Inferior parietal cortex (tissue), 1 donor: ENCODE measurements at regions not wholly inside any gene's neighbourhood (a gene's known extent, or its start where the extent isn't known, plus 50 kb on each side); places are given as distances from the start of the nearest gene placed in this dataset.
A peak's percentile ranks its signal among the peaks of the same experiment; 100 is the strongest.
"Not testable (repeated sequence)": the region's sequence is repeated elsewhere in the genome, so short reads cannot be mapped to it uniquely, and the experiment has no call there.

ENCODE experiments used
- DNase-seq: peaks from one replicate; pipeline ENCODE4 v3.0.0-alpha.2; 2016; ENCODE audit errors: extremely low spot score

DNA sequence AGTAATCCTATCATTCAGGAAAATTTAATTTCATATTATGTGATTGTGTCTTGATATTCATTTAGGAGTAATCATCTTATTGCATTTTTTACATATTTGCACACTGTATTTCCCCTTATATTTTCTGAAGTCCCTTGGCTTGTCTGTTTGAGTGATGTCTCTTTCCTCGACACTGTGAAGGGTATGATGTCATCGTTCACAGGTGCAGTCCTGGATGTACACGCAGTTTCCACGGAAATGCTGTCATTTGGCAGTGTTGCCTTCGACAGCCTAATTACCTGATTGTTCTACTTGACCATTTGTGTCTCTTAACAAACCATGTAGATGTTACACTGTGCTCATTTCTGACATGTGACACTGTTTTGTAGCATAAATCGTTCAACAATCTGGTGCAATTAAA is 1277.0 kb downstream of the TMEM121 start:
- DNase-seq: no peak

DNA sequence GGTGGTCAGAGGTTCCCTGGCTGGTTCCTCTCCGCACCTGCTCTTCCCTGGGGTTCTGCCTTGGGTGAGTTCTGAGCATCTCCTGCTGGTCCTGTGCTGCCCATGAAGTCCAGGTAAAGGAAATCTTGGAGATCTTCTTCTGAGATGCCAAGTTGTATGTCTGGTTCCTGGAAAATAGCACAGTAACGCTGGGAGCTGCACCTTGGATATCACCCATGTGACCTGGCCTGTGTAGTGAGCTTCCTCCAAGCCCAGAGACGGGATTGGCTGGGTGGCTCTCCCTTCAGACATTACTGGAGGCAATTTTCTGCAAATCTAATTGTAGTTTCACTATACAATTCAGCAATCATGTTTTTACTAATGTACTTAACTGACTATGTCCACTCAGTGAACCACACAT is 1281.1 kb downstream of the TMEM121 start:
- no peak for DNase-seq

DNA sequence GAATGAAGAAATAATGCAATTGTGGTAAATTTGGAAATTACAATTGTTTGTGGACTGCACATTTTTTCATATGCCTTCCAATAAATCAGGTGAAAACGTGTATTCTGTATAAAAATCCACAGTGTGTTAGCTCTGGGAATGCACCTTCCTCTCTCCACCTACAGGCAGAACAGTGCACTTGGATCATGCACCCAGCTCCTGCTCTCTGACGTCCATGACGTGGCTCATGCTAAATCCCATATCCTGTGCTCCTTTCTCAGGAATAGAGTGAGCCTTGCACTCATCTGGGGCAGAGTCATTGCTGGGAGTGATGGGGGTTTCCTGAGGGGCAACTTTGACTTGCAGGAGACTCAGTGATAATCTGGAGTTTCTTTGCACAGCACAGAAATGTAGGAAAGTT is 1282.1 kb downstream of the TMEM121 start:
- no peak for DNase-seq

DNA sequence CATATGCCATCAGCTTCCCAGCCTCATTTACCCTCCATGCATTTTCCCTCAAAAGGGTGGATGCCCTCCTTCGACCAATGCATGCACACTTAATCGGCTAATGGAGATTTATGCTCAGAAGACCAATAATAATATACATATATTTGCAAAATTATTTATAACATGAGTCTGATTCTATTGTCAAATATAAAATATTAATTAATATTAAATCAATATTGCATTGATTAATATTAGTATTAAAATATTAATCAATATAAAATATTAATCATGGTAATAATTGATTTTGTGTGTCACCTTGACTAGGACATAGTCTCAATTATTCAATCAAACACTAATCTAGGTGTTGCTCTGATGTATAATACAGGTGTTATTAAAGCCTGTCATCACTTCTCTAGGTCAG is 1282.5 kb downstream of the TMEM121 start:
- DNase-seq: no peak

DNA sequence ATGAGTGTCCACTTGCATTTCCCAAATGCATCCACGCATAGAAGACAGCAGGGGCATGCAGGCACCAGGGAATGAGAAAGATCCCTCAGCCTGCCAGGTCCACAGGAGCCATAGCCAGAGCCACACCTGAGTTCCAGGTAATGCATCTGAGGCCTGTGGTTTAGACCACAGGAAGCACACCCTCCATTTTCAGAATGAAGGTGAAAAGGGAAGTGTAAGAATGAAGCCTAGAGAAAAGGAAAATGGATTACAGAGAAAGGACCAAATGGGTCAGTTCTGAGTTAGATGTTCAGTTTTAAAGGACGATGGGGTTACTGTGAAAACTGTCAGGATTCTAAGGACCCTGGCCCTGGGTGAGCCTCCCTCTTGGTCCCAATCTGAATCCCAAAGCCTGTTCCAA is 1283.2 kb downstream of the TMEM121 start:
- no peak for DNase-seq

DNA sequence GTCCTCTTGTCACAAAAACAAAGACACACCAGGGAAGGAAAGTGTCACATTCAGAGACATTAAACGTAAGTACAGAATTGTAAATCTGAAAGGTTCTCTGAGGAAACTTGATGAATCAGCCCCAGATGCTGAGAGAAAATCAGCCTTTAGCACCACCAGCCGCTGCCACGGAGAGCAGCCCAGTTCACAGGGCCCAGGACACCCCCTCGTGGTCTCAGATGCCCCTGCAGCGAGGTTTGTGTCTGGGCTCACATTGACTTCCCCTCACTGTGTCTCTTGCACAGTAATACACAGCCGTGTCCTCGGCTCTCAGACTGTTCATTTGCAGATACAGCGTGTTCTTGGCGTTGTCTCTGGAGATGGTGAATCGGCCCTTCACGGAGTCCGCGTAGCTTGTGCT is 1283.8 kb downstream of the TMEM121 start:
- DNase-seq: not testable (repeated sequence)

DNA sequence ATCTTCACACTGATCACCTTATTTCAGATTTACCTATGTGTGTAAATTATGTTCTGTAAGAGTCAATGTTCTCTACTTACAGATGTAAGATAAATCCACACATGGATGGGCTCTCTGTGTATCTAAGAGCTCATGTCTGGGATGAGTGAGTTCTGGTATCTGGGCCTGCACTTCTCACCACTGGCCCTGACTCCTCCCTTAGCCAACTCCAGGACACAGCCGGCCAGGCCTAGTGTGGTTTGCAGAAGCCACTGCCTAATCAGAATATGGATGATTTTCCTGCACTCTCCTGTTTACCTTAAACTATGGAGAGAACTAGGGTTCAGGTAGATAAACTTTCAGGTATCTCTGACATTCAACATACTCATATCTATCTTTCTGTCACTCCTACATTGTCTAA is 1284.8 kb downstream of the TMEM121 start:
- no peak for DNase-seq

DNA sequence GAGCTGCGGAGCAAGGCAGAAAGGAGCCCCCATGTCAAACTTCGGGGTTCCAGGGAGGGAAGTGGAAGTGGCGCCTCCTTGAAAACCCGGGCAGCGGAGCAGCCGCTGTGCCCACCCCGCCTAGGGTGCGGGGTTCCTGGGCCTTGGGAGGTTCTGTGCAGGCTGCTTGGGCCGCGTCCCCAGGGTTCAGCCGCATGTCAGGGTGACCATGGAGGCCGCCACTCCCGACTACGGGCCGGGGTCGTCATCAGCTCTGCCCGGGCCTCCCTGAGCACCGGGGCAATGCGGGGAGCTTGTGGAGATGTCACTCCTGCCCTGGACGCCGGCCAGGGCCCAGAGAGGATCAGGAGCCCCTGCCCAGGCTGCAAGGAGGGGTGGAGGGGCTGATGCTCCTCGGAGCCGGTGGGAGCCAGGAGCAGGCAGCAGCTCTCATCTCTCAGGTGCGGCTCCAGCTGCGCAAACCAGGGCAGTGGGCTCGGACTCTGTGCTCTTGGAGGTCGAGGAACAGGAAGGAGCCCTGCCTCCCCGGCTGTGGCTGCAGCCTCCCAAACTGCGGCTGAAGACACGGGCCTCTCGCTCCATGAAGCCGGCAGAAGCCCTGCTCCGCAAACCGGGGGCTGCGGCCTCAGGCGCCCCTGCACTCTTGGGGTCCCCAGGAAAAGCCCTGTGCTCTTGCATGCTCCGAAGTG is 1286.5 kb downstream of the TMEM121 start:
- DNase-seq: no peak

DNA sequence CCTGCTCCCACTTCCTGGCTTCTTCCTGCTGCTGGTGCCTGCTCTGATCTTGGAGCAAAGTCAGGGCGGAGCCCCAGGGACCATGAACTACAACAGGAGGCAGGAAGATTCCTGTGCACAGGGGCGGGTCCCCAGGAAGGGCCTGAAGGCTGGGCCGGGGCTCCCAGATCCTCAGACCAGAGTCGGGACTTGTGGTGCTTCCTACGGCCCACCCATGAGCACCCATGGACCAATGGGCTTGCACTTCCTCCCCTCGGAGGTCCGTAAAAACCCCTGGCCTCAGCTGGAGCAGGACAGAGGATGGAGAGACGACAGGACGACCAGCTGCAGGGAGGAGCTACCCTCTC is 1287.1 kb downstream of the TMEM121 start:
- DNase-seq: no peak

DNA sequence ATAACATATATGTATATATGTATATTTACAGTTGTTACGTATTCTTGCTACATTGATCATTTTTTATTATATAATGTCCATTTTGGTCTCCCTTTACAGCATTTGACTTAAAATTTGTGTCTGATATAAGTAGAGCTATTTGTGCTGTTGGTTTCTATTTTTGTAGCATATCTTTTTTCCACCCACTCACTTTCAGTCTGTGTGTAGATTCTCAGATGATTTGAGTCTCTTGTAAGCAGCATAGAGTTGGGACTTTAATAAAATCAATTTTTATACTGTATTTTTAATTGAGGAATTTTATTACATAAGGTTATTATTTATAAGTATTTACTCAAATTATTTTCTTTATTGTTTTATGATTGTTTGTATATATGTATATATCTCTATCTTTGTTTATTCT is 1293.7 kb downstream of the TMEM121 start:
- no peak for DNase-seq

DNA sequence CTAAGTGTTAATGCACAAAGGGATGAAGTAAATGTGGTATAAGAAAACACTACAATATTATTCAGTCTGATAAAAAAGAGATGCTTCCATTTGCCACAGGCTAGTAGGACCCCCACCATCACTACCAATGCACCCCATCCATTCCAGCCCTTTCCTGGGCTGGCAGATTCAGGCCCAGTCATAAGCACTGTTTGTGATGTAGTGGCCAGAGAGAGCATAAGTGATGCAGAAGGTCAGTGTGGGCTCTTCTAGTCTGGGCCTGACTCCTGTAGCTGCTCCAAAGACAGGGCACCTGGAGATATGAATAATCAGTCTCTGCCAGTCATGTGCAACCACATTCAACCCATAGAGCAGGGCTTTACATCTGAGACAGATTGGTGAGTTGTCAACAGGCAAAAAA is 1294.7 kb downstream of the TMEM121 start:
- DNase-seq: no peak

DNA sequence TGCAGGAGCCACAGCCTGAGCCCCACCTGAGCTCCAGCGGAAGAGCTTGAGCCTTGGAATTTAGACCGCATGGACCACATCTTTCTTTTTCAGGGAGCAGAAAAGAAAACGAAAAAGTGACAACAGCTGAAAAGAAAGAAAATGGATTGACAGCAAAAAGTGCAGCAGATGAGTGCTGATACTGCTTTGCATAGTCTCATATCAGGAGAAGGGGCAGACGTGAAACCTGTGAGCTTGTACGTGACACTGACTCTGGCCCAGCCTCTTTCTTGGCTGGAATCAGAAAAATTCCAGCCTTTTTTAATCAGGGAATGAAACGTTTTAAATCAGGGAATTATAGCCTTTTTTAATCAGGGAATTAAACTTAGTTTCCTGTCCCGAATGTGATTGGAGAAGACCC is 1296.5 kb downstream of the TMEM121 start:
- DNase-seq: no peak

DNA sequence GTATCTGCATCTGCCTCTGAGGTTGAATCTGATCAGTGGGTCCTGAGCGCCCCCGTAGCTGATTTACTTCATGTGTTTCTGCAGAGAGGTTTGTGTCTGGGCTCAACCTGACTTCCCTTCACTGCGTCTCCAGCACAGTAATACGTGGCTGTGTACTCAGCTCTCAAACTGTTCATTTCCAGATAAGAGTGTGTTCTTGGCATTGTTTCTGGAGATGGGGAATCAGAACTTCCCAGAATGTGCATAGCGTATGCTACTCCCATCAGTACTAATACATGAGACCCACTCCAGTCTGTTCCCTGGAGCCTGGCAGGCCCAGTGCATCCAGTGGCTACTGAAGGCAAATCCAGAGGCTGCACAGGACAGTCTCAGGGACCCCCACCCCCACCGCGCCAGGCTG is 1297.2 kb downstream of the TMEM121 start:
- DNase-seq: no peak

DNA sequence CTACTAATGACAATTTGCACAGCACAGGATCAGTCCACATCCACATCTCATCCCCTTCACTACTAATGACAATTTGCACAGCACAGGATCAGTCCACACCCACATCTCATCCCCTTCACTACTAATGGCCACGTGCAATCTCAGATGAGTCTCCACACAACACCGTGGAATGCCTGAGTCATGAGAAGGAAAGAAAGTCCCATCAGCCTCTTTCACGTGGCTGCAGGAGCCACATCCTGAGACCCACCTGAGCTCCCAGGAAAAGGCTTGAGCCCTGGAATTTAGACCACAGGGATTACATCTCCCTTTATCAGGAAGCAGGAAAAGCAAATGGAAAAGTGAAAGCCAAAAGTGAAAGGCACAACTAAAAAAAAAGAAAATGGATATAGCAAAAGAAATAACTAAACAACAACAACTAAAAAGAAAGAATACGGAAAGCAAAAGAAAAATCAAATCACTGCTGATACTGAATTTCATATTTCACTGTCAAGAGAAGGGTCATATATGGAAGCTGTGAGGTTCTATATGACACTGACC is 1300.5 kb downstream of the TMEM121 start:
- DNase-seq: no peak

DNA sequence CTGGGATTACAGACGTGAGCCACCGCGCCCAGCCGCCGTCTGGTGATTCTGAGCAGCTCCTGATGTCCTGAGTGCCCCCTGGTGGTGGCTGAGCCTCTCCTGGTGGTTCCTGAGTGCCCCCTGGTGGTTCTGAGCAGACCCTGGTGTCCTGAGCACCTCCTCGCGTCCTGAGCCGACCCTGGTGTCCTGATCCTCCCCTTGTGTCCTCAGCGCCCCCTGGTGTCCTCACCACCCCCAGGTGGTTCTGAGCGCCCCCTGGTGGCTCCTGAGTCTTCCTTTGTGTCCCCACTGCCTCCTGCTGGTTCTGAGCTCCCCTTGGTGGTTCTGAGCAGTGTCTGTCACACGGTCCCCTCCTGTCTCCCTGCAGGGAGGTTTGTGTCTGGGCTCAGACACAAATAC is 1304.9 kb downstream of the TMEM121 start:
- DNase-seq: no peak

DNA sequence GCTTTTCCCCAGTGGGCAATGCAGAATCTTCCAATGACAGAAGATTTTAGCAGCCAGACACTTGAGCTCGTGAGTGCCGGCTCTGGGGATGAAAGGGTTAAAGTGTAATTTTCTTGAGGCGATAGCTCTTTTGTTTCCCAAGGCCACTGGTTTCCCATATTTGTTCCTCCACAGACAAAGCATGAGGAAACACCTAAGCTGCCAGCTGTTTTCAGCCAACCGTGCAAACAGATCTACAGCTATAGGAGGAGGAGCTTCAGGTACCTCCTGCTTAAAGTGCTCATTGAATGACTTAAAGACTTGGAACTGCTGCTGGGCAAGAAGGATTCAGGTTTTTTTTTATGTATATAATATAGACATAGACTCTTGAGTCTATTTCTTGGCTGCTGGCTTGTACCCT is 1311.5 kb downstream of the TMEM121 start:
- DNase-seq: no peak

DNA sequence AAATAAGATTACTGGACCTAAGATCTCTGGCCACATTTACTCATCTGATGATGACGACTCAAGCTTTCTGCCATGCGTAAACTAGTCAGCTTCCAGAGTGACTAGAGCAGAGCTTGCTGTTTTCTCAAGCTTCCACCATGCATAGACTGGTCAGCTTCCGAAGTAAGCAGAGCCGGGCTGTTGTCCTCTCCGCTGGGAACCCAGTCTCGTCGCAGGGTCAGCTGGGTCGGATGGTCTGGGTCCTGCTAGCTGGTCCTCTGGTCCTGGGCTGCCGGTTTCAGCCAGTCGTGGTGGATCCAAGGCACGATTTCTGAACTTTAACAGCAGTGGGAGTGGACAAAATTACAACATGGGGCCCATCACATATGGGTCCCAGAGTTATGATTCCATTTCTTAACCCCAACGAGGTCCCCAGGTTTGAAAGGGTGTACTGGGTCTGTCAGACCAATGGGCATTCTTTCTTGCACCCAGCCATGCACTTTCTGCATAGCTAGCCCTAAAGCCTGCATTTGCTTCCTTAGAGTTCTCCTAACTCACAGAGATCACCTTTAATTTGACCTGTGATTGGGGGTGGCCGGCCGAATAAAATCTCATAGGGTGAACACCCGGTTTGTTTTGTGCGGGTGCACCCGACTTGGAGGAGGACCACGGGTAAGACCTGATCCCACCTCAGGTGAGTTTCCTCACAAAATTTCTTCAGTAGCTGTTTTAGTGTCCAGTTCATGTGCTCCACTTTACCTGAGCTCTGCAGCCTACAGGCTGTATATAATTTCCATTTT is 1312.8 kb downstream of the TMEM121 start:
- DNase-seq: no peak

DNA sequence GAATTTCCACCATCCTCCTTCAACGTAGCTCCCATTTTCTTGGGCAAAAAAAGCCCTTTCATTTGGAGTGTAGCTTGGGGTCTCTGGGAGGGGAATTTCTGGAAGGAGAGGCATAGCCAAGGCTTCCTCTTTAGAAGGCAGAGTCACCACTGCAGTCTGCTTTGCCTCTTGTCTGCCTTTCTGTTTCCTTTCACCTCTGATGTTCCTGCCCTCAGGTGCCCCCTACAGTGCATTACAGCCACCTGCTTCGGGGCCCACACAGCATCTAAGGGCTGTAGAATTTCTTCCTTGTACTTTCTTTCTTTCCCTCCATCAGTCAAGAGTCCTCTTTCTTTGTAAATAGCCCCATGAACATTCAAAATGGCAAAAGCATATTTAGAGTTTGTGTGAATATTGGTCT is 1313.9 kb downstream of the TMEM121 start:
- DNase-seq: no peak

DNA sequence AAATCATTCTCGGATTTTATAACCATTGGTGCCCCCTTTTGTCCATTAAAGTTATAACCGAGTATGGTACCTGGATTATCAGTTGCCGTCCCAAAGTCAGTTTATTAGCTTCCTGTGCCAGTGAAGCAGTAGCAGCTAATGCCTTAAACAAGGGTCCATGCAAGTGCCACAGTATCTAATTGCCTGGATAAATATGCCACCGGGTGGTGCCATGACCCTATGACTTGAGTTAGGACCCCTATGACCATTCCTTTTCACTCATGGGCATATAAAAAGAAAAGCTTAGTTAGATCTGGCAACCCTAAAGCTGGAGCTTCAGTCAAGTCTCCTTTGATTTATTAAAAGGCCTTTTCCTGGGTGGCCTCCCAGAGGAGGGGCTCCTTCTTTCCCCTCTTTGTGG is 1314.6 kb downstream of the TMEM121 start:
- no peak for DNase-seq

DNA sequence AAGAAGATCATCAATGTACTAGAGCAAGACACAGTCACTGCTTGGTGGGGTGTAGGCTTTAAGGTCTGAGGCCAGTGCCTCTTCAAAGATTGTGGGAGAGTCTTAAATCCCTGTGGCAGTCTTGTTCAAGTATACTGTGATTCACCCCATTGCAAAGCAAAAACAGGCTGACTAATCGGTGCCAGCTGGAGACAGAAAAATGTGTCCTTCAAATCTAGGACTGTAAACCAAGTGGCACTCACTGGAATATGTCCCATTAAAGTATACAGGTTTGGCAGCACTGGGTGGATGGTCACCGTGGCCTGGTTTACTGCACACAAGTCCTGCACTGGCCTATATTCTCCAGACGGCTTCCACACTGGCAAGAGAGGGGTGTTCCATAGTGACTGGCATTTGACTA is 1315.3 kb downstream of the TMEM121 start:
- DNase-seq: no peak

DNA sequence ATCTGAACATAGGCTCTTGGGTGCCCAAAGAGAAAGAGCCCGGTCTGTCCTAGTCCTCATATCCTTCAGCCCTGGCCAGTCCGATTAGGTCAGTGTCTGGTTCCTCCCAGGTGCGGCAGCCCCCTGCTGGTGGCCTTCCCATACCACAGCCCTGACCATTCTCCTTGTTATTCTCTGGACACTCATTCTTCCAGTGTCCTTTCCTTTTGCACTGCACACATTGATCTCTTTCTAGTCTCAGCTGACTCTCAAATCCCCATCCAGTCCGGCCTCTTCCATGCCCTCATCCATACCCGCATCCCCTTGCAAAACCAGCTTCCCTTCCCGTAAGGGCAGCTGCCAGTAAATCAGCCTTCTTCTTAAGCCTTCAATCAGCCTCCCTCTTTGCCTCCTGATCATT is 1316.3 kb downstream of the TMEM121 start:
- DNase-seq: no peak

DNA sequence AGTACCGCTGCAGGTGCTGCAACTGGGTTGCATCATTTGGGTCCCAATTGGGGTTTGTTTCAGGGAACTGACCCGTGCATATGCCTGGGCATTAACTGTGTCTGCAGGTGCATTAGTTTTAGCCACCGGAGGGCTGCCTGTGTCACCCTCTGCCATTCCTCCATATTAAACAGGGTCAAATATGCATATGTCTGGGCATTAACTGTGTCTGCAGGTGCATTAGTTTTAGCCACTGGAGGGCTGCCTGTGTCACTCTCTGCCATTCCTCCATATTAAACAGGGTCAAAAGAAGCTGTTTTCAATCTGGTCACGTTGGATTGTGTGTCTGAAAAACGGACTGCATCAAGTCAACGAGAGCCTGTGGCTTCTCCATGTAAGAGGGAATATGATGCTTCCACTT is 1317.0 kb downstream of the TMEM121 start:
- no peak for DNase-seq

DNA sequence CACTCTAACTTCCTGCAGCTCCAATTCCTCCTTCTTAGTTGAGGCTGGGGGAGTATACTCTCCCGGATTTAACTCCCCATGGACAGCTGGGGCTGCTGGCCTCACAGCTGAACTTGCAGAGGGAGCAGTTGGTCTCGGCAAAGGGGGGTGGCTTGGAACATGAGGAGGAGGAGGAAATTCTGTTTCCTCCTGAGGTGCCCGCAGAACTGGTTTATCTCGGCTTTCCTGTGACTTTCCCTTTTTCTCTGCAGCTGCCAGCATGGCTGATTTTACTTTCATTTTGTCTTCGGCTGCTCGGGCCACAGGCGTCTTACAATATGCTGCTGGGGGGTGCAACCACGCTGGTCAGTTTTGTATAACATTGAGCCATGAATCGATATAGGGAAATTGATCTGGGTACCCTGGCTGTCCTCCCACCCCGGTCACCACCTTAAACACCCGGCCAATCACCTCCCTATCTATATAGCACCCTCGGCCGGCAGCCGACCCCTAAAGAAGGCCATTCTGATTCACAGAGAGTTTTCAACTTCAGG is 1317.6 kb downstream of the TMEM121 start:
- DNase-seq: peak; percentile 1
